H1 (cell line): ENCODE measurements at regions not wholly inside any gene's neighbourhood (a gene's known extent, or its start where the extent isn't known, plus 50 kb on each side); places are given as distances from the start of the nearest gene placed in this dataset.
A peak's percentile ranks its signal among the peaks of the same experiment; 100 is the strongest.

ENCODE experiments used
- CTCF ChIA-PET: fragments of 300-600 bp; sonication (Branson Sonifier 250); formaldehyde crosslinking; loops from one replicate; lab custom pipeline; 2021; ENCODE audit not compliant: partially characterized antibody; lab: Charles Lee
- POLR2A ChIA-PET: fragments of 300-600 bp; sonication (Branson Sonifier 250); formaldehyde crosslinking; loops from one replicate; lab custom pipeline; 2021; ENCODE audit warnings: inconsistent platforms; ENCODE audit not compliant: partially characterized antibody; lab: Charles Lee
- DNase-seq, 2 experiments: peaks; one replicate each; pipeline versions ENCODE4 v3.0.0 to v3.0.0-alpha.2; 2010 to 2022; ENCODE audit warnings: low spot score in 2 of 2, low read depth in 1 of 2, mixed read lengths in 1 of 2
- FAIRE-seq: peaks from 2 replicates; lab custom pipeline; 2011; peaks lifted over from hg19 to GRCh38; lab: Jason Lieb, UNC
- H2AFZ ChIP-seq: 2 replicates; pipeline ENCODE4 v1.8.1; 2012; ENCODE audit warnings: low read length, inconsistent platforms
- H2AK5ac ChIP-seq: 2 replicates; pipeline ENCODE4 v1.6.1; 2013; ENCODE audit warnings: low read depth, low read length
- H2BK120ac ChIP-seq: replicated peaks from 2 replicates; pipeline ENCODE3; 2013; ENCODE audit warnings: low read depth, low read length, inconsistent platforms
- H2BK12ac ChIP-seq: 2 replicates; pipeline ENCODE4 v1.6.1; 2013; ENCODE audit warnings: low read depth, low read length
- H2BK15ac ChIP-seq: 2 replicates; pipeline ENCODE4 v1.6.1; 2013; ENCODE audit warnings: low read length
- H2BK20ac ChIP-seq: 2 replicates; pipeline ENCODE4 v1.6.1; 2013; ENCODE audit warnings: low read length
- H2BK5ac ChIP-seq: 2 replicates; pipeline ENCODE4 v1.6.1; 2013; ENCODE audit warnings: low read depth, low read length
- H3K14ac ChIP-seq: 2 replicates; pipeline ENCODE4 v1.6.1; 2013; ENCODE audit warnings: inconsistent platforms; ENCODE audit not compliant: insufficient read length
- H3K18ac ChIP-seq: 2 replicates; pipeline ENCODE4 v1.6.1; 2013; ENCODE audit warnings: low read length; ENCODE audit errors: extremely low read depth
- H3K23ac ChIP-seq: 2 replicates; pipeline ENCODE4 v1.6.1; 2013; ENCODE audit warnings: inconsistent platforms; ENCODE audit not compliant: insufficient read length
- H3K23me2 ChIP-seq: 2 replicates; pipeline ENCODE4 v1.6.1; 2013; ENCODE audit warnings: low read depth, low read length
- H3K27ac ChIP-seq: 2 replicates; pipeline ENCODE4 v1.6.1; 2011; ENCODE audit warnings: low read depth, low read length, inconsistent platforms
- H3K27me3 ChIP-seq, 4 experiments: replicated peaks in 1 of 4; 1 replicate in 1 of 4; 2 replicates in 3 of 4; pipeline versions ENCODE4 v1.6.1 to v1.8.1; 2011 to 2013; ENCODE audit warnings: low read length in 3 of 4, mild to moderate bottlenecking in 3 of 4, inconsistent platforms in 2 of 4, mixed read lengths in 2 of 4, moderate library complexity in 1 of 4; ENCODE audit not compliant: control insufficient read depth in 3 of 4, insufficient read depth in 3 of 4; ENCODE audit errors: extremely low read depth in 1 of 4
- H3K36me3 ChIP-seq, 4 experiments: 2 replicates each; pipeline versions ENCODE4 v1.6.1 to v1.8.1; 2011 to 2013; ENCODE audit warnings: mild to moderate bottlenecking in 4 of 4, low read length in 3 of 4, moderate library complexity in 2 of 4, control low read depth in 1 of 4, inconsistent platforms in 1 of 4; ENCODE audit not compliant: insufficient read depth in 4 of 4, control insufficient read depth in 2 of 4
- H3K4ac ChIP-seq: replicated peaks from 2 replicates; pipeline ENCODE3; 2013; ENCODE audit warnings: low read length, low read depth, mixed read lengths, inconsistent platforms; ENCODE audit not compliant: insufficient read length
- H3K4me1 ChIP-seq, 4 experiments: replicated peaks in 1 of 4; 1 replicate in 1 of 4; 2 replicates in 3 of 4; pipeline versions ENCODE4 v1.6.1 to v1.8.1; 2011 to 2013; ENCODE audit warnings: low read length in 3 of 4, inconsistent platforms in 2 of 4, mixed read lengths in 1 of 4; ENCODE audit not compliant: insufficient read depth in 4 of 4, control insufficient read depth in 3 of 4
- H3K4me2 ChIP-seq, 2 experiments: 2 replicates each; pipeline versions ENCODE4 v1.6.1 to v1.8.1; 2011 to 2013; ENCODE audit warnings: low read depth in 2 of 2, low read length in 2 of 2, control low read depth in 1 of 2, inconsistent platforms in 1 of 2, mild to moderate bottlenecking in 1 of 2; ENCODE audit not compliant: insufficient read depth in 1 of 2
- H3K4me3 ChIP-seq, 4 experiments: fragments of 200-600, 300-600 bp in 1 of 4; sonication (generic), shearing (Covaris generic), sonication (Bioruptor Twin) in 1 of 4; 2 replicates each; pipeline versions ENCODE4 v1.5.1 to v1.8.1; 2011 to 2016; ENCODE audit warnings: low read length in 4 of 4, low read depth in 3 of 4, control low read depth in 2 of 4, inconsistent platforms in 2 of 4, mild to moderate bottlenecking in 2 of 4, mixed read lengths in 1 of 4, moderate library complexity in 1 of 4; ENCODE audit not compliant: insufficient read depth in 2 of 4; ENCODE audit errors: extremely low read depth in 1 of 4
- H3K56ac ChIP-seq: replicated peaks from 2 replicates; pipeline ENCODE3; 2013; ENCODE audit warnings: low read depth, mild to moderate bottlenecking, mixed read lengths, low read length, inconsistent platforms; ENCODE audit not compliant: insufficient read length
- H3K79me1 ChIP-seq: 2 replicates; pipeline ENCODE4 v1.6.1; 2013; ENCODE audit warnings: low read depth, low read length, control low read depth
- H3K79me2 ChIP-seq, 2 experiments: 2 replicates each; pipeline versions ENCODE4 v1.6.1 to v1.8.1; 2012 to 2013; ENCODE audit warnings: low read length in 2 of 2, mild to moderate bottlenecking in 2 of 2, inconsistent platforms in 1 of 2; ENCODE audit not compliant: insufficient read depth in 2 of 2, control insufficient read depth in 1 of 2
- H3K9ac ChIP-seq, 4 experiments: replicated peaks in 1 of 4; 1 replicate in 1 of 4; 2 replicates in 3 of 4; pipeline versions ENCODE4 v1.6.1 to v1.8.1; 2011 to 2013; ENCODE audit warnings: low read depth in 3 of 4, low read length in 3 of 4, control low read depth in 2 of 4, mild to moderate bottlenecking in 2 of 4, moderate library complexity in 2 of 4, inconsistent platforms in 1 of 4; ENCODE audit errors: extremely low read depth in 1 of 4
- H3K9me3 ChIP-seq, 2 experiments: 2 replicates each; pipeline versions ENCODE4 v1.6.1 to v1.8.1; 2012 to 2013; ENCODE audit warnings: mild to moderate bottlenecking in 2 of 2, moderate library complexity in 2 of 2, control low read depth in 1 of 2, inconsistent platforms in 1 of 2, low read depth in 1 of 2, low read length in 1 of 2, mixed read lengths in 1 of 2; ENCODE audit not compliant: insufficient read depth in 2 of 2
- H4K20me1 ChIP-seq, 2 experiments: replicated peaks in 1 of 2; 2 replicates each; pipeline versions ENCODE3 to v1.8.1; 2011 to 2013; ENCODE audit warnings: inconsistent platforms in 2 of 2, low read length in 2 of 2, mild to moderate bottlenecking in 1 of 2; ENCODE audit not compliant: insufficient read depth in 2 of 2, control insufficient read depth in 1 of 2
- H4K5ac ChIP-seq: 2 replicates; pipeline ENCODE4 v1.6.1; 2013; ENCODE audit warnings: low read length, low read depth, mixed read lengths, inconsistent platforms; ENCODE audit not compliant: insufficient read length
- H4K8ac ChIP-seq: 2 replicates; pipeline ENCODE4 v1.8.0; 2013; ENCODE audit warnings: mild to moderate bottlenecking, moderate library complexity, low read length, inconsistent platforms; ENCODE audit not compliant: insufficient read depth; ENCODE audit errors: extremely low read depth
- H4K91ac ChIP-seq: replicated peaks from 2 replicates; pipeline ENCODE3; 2013; ENCODE audit warnings: low read length, mixed read lengths, inconsistent platforms; ENCODE audit not compliant: insufficient read length
- EZH2 ChIP-seq: fragments of 200-600 bp; sonication (generic); IDR thresholded peaks from 2 replicates; pipeline ENCODE4 v1.7.1; 2012; ENCODE audit warnings: low read depth, mild to moderate bottlenecking, moderate library complexity, low read length, inconsistent platforms; ENCODE audit not compliant: severe bottlenecking
- GABPA ChIP-seq: IDR thresholded peaks from 2 replicates; pipeline ENCODE4 v1.6.1; 2011; ENCODE audit warnings: mild to moderate bottlenecking, low read length, moderate library complexity, borderline replicate concordance; ENCODE audit not compliant: insufficient read depth
- WGBS, 2 experiments: shearing (Covaris generic) in 1 of 2; methylation state at CpG; one replicate each; pipeline versions ENCODE4 v1.1.6 to v1.1.7; 2013 to 2015; ENCODE audit warnings: low lambda C conversion rate in 2 of 2, mixed read lengths in 2 of 2, inconsistent platforms in 1 of 2, low coverage in 1 of 2, missing lambda C conversion rate in 1 of 2; ENCODE audit not compliant: insufficient replicate concordance in 2 of 2, insufficient coverage in 1 of 2, insufficient read length in 1 of 2; ENCODE audit errors: extremely low coverage in 1 of 2, missing lambda C conversion rate in 1 of 2; 5-methylcytosine and 5-hydroxymethylcytosine counted together

- H3K9me3 ChIP-seq, result no peaks in the 10 kb centered on the region; a peak in 2 of 4 replicates
- no peak overlapping the region for H2BK15ac ChIP-seq
- no peak overlapping the region for H3K18ac ChIP-seq
- H3K36me3 ChIP-seq, result no peaks in the 10 kb centered on the region
- no peak overlapping the region for H4K8ac ChIP-seq
- 0 out of 2 replicates have a peak overlapping the region, but pooled peaks have one; percentile 17 for H2AFZ ChIP-seq
- no peak overlapping the region for H2BK20ac ChIP-seq
- no peak overlapping the region for H2BK12ac ChIP-seq
- no peak overlapping the region for H4K5ac ChIP-seq
- CTCF ChIA-PET, result interaction anchor here (0.9 to 4.4 kb wide), 14 partner anchors 9 to 454 kb away, joined by 3 to 20 read pairs (median 4); no protein-coding TSS in a partner anchor
- no peaks in the 10 kb centered on the region for H3K79me1 ChIP-seq
- H4K20me1 ChIP-seq, result no peaks in the 10 kb centered on the region
- H2BK120ac ChIP-seq, result no peak overlapping the region
- no peak overlapping the region for H3K4ac ChIP-seq
- FAIRE-seq, result no peak
- H3K4me3 ChIP-seq, result no peak overlapping the region
- H3K4me2 ChIP-seq, result no peak overlapping the region
- no peak overlapping the region for H3K27ac ChIP-seq
- H3K79me2 ChIP-seq, result no peaks in the 10 kb centered on the region
- H3K27me3 ChIP-seq, result no peaks in the 10 kb centered on the region
- WGBS, 2 experiments, result 100% methylated on average over 1 of the region's 1 CpG; no CpG with 5 or more reads in 1 of the 2 experiments
- no peaks in the 10 kb centered on the region for H3K23me2 ChIP-seq
- H2AK5ac ChIP-seq, result no peak overlapping the region
- POLR2A ChIA-PET, result no interaction called here
- no peak overlapping the region for H3K9ac ChIP-seq
- no peak overlapping the region for H3K23ac ChIP-seq
- H3K4me1 ChIP-seq, result peaks cover 0 to 5% (median 1%) of the 10 kb centered on the region in 4 experiments; a peak in 4 of 7 replicates
- no peak for DNase-seq
- no peak overlapping the region for H4K91ac ChIP-seq
- H2BK5ac ChIP-seq, result no peak overlapping the region
- no peak overlapping the region for H3K56ac ChIP-seq
- H3K14ac ChIP-seq, result no peak overlapping the region
- TF ChIP-seq EZH2, result no peak
- no peak for TF ChIP-seq GABPA
Observed at GRCh38 chr2:191500566-191500883, 177.4 kb upstream of the NABP1 start.
